ENCODE measurements at regions not wholly inside any gene's neighbourhood (a gene's known extent, or its start where the extent isn't known, plus 50 kb on each side); places are given as distances from the start of the nearest gene placed in this dataset.

DNA sequence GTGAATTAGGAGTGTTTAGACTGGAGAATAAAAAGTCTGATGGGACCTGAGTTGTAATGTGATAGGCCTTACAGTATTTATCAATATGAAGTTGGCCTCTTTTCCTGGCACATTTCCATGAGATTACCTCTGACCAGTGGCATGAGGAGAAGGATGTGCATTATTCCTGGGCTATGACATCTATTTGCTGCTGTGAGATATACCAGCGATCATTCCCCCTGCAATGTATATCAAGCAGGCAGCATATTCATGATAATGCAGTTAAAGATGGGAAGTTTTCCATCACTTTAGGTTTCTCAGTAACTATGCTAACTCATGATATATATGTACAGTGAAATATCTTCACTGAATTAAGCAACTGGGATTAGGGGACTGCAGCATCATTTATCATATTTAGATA is 142.8 kb upstream of the MBL2 start:
- Histone ChIP-seq H3K9me3 (no peaks in the 10 kb centered on the region), H3K4me3 (replicated peaks in 1 of 3) (no peak overlapping the region), H3K27ac (no peak overlapping the region), H3K27me3 (no peaks in the 10 kb centered on the region), H3K36me3 (no peaks in the 10 kb centered on the region), H3K4me1 (no peaks in the 10 kb centered on the region)
- no peak for TF ChIP-seq POLR2A (IDR thresholded peaks at IDR 0.05)
- TF ChIP-seq, protein P1, sequence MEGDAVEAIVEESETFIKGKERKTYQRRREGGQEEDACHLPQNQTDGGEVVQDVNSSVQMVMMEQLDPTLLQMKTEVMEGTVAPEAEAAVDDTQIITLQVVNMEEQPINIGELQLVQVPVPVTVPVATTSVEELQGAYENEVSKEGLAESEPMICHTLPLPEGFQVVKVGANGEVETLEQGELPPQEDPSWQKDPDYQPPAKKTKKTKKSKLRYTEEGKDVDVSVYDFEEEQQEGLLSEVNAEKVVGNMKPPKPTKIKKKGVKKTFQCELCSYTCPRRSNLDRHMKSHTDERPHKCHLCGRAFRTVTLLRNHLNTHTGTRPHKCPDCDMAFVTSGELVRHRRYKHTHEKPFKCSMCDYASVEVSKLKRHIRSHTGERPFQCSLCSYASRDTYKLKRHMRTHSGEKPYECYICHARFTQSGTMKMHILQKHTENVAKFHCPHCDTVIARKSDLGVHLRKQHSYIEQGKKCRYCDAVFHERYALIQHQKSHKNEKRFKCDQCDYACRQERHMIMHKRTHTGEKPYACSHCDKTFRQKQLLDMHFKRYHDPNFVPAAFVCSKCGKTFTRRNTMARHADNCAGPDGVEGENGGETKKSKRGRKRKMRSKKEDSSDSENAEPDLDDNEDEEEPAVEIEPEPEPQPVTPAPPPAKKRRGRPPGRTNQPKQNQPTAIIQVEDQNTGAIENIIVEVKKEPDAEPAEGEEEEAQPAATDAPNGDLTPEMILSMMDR (IDR thresholded peaks at IDR 0.05) = no peak
- intact Hi-C loops (cut with DNase I) = no loop called here
- 77 to 83% methylated on average over 1 of the region's 1 CpG for WGBS, 2 donors
- DNase-seq = no peak

- Histone ChIP-seq H3K4me3 (replicated peaks in 1 of 3) (no peak overlapping the region), H3K4me1 (no peaks in the 10 kb centered on the region), H3K27ac (no peak overlapping the region), H3K9me3 (no peaks in the 10 kb centered on the region), H3K27me3 (no peaks in the 10 kb centered on the region), H3K36me3 (no peaks in the 10 kb centered on the region)
- intact Hi-C loops (cut with DNase I) = no loop called here
- DNase-seq = no peak
- TF ChIP-seq POLR2A (IDR thresholded peaks at IDR 0.05) = no peak
- TF ChIP-seq, protein P1 (IDR thresholded peaks at IDR 0.05) = no peak
- 93 to 94% methylated on average over 1 of the region's 1 CpG for WGBS, 2 donors
Measured at GRCh38 chr10:52911163-52911562, 138.6 kb upstream of the MBL2 start.

GRCh38 chr10:52908478-52908877 is 135.9 kb upstream of the MBL2 start:
- 61 to 69% methylated on average over 5 of the region's 5 CpGs for WGBS, 2 donors
- H3K4me3 ChIP-seq (replicated peaks in 1 of 3) = no peak overlapping the region
- DNase-seq = no peak
- H3K36me3 ChIP-seq = no peaks in the 10 kb centered on the region
- H3K4me1 ChIP-seq = no peaks in the 10 kb centered on the region
- H3K9me3 ChIP-seq = no peaks in the 10 kb centered on the region
- intact Hi-C loops (cut with DNase I) = no loop called here
- H3K27me3 ChIP-seq = no peaks in the 10 kb centered on the region
- H3K27ac ChIP-seq = no peak overlapping the region
- TF ChIP-seq, protein P1 (IDR thresholded peaks at IDR 0.05) = no peak
- TF ChIP-seq POLR2A (IDR thresholded peaks at IDR 0.05) = no peak

DNA sequence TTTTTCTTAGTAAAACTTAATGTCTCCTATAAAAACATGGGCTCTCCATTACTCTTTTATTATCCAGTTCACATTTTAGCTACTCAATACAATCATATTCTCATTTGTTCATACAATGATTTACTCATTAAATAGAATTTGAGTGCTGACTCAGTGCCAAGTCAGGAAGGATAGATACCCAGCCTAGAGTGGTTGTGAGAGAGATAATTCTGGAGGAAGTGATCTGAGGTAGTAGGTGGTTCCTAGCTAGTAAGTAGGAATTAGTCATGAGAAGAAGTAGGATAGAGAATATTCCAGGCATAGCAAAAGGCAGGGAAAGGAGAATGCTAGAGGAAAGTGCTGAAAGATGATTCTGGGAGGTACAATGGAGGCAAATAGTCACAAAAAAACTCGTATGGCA is 133.5 kb upstream of the MBL2 start:
- DNase-seq = no peak
- Histone ChIP-seq H3K4me1 (no peaks in the 10 kb centered on the region), H3K9me3 (no peaks in the 10 kb centered on the region), H3K36me3 (no peaks in the 10 kb centered on the region), H3K27ac (no peak overlapping the region), H3K4me3 (replicated peaks in 1 of 3) (no peak overlapping the region), H3K27me3 (no peaks in the 10 kb centered on the region)
- TF ChIP-seq, protein P1 (IDR thresholded peaks at IDR 0.05) = no peak
- no peak for TF ChIP-seq POLR2A (IDR thresholded peaks at IDR 0.05)
- 82 to 91% methylated on average over 1 of the region's 1 CpG for WGBS, 2 donors
- intact Hi-C loops (cut with DNase I) = no loop called here

- WGBS, 2 donors = 57 to 76% methylated on average over 3 of the region's 3 CpGs
- no peaks in the 10 kb centered on the region for H3K9me3 ChIP-seq
- H3K4me1 ChIP-seq = no peaks in the 10 kb centered on the region
- no peak for DNase-seq
- TF ChIP-seq, protein P1 (IDR thresholded peaks at IDR 0.05) = no peak
- no peak for TF ChIP-seq POLR2A (IDR thresholded peaks at IDR 0.05)
- no peak overlapping the region for H3K4me3 ChIP-seq (replicated peaks in 1 of 3)
- no peaks in the 10 kb centered on the region for H3K27me3 ChIP-seq
- no peak overlapping the region for H3K27ac ChIP-seq
- H3K36me3 ChIP-seq = no peaks in the 10 kb centered on the region
- intact Hi-C loops (cut with DNase I) = no loop called here
Measured at GRCh38 chr10:52903397-52903938, 130.9 kb upstream of the MBL2 start.

All from thyroid gland (tissue), 4 donors.